ENCODE measurements at regions not wholly inside any gene's neighbourhood (a gene's known extent, or its start where the extent isn't known, plus 50 kb on each side); places are given as distances from the start of the nearest gene placed in this dataset.

DNA sequence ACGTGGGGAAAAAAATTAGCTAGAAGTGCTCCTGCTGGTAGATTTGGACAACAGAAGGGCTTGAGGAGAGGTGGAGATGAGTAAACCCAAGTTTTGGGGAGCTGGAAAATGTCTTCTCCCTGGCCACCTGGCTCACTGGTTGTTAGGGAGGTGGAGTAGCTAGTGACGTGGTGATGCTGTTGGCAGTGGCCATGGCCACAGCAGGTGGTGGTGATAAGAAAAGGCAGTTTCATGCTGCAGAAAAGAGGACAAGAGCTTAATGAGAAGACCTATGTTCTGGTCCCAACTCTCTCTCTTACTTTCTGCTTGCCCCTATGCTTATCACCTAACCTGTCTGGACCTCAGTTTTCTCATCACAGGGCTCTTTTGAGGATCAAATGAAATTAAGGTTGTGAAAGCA lies 223.5 kb upstream of the N4BP1 start:
- no peak for TF ChIP-seq POLR2A (IDR thresholded peaks at IDR 0.05; ENCODE audit: low read depth, low read length)
- no peak for TF ChIP-seq TAF1 (IDR thresholded peaks at IDR 0.05; ENCODE audit: borderline replicate concordance, low read depth, low read length)
- no peak for TF ChIP-seq POLR2AphosphoS5 (IDR thresholded peaks at IDR 0.05; ENCODE audit: low read depth, low read length)

Measured in GM12892 (cell line).